ENCODE measurements at regions not wholly inside any gene's neighbourhood (a gene's known extent, or its start where the extent isn't known, plus 50 kb on each side); places are given as distances from the start of the nearest gene placed in this dataset.

- Histone ChIP-seq H3K4me3 (no peak overlapping the region), H3K36me3 (no peaks in the 10 kb centered on the region), H3K9me3 (no peaks in the 10 kb centered on the region), H4K20me1 (no peaks in the 10 kb centered on the region), H3K9ac (no peak overlapping the region), H3K4me2 (no peak overlapping the region), H3K27ac (no peak overlapping the region), H3K4me1 (no peaks in the 10 kb centered on the region), H3K27me3 (no peaks in the 10 kb centered on the region)
- no peak for TF ChIP-seq Cebpa-rat (IDR thresholded peaks at IDR 0.05)
Observed at GRCh38 chr16:64711026-64711425, 410.8 kb downstream of the CDH11 start.

GRCh38 chr16:64705443-64705842 is 416.4 kb downstream of the CDH11 start:
- no peaks in the 10 kb centered on the region for H3K4me1 ChIP-seq
- no peak overlapping the region for H3K9ac ChIP-seq
- no peaks in the 10 kb centered on the region for H3K27me3 ChIP-seq
- H3K4me2 ChIP-seq: no peak overlapping the region
- H3K9me3 ChIP-seq: no peaks in the 10 kb centered on the region
- no peaks in the 10 kb centered on the region for H3K36me3 ChIP-seq
- H3K27ac ChIP-seq: no peak overlapping the region
- no peaks in the 10 kb centered on the region for H4K20me1 ChIP-seq
- no peak overlapping the region for H3K4me3 ChIP-seq
- TF ChIP-seq Cebpa-rat (IDR thresholded peaks at IDR 0.05): no peak

- H3K9me3 ChIP-seq: no peaks in the 10 kb centered on the region
Observed at GRCh38 chr16:64704386-64704785, 417.5 kb downstream of the CDH11 start.

GRCh38 chr16:64702415-64702814 is 419.4 kb downstream of the CDH11 start:
- no peaks in the 10 kb centered on the region for H3K27me3 ChIP-seq
- no peaks in the 10 kb centered on the region for H3K9me3 ChIP-seq
- no peak overlapping the region for H3K4me2 ChIP-seq
- H3K27ac ChIP-seq: no peak overlapping the region
- H3K4me3 ChIP-seq: no peak overlapping the region
- no peak overlapping the region for H3K9ac ChIP-seq
- no peaks in the 10 kb centered on the region for H3K36me3 ChIP-seq
- no peak for TF ChIP-seq Cebpa-rat (IDR thresholded peaks at IDR 0.05)
- H3K4me1 ChIP-seq: no peaks in the 10 kb centered on the region
- no peaks in the 10 kb centered on the region for H4K20me1 ChIP-seq

More at GRCh38 chr16:64704386-64704785, 417.5 kb downstream of the CDH11 start:
- H3K36me3 ChIP-seq: no peaks in the 10 kb centered on the region
- no peaks in the 10 kb centered on the region for H3K4me1 ChIP-seq
- H3K9ac ChIP-seq: no peak overlapping the region
- no peaks in the 10 kb centered on the region for H3K27me3 ChIP-seq
- H3K4me3 ChIP-seq: no peak overlapping the region
- no peaks in the 10 kb centered on the region for H4K20me1 ChIP-seq
- no peak for TF ChIP-seq Cebpa-rat (IDR thresholded peaks at IDR 0.05)
- H3K27ac ChIP-seq: no peak overlapping the region
- no peak overlapping the region for H3K4me2 ChIP-seq

- no peak overlapping the region for H3K4me2 ChIP-seq
- TF ChIP-seq Cebpa-rat (IDR thresholded peaks at IDR 0.05): no peak
- H4K20me1 ChIP-seq: no peaks in the 10 kb centered on the region
Observed at GRCh38 chr16:64700628-64701027, 421.2 kb downstream of the CDH11 start.

GRCh38 chr16:64696866-64697265 is 425.0 kb downstream of the CDH11 start:
- Histone ChIP-seq H3K27me3 (no peaks in the 10 kb centered on the region), H3K36me3 (no peaks in the 10 kb centered on the region), H4K20me1 (no peaks in the 10 kb centered on the region), H3K4me1 (no peaks in the 10 kb centered on the region), H3K9me3 (no peaks in the 10 kb centered on the region), H3K27ac (no peak overlapping the region), H3K4me3 (no peak overlapping the region), H3K9ac (no peak overlapping the region), H3K4me2 (no peak overlapping the region)
- no peak for TF ChIP-seq Cebpa-rat (IDR thresholded peaks at IDR 0.05)

More at GRCh38 chr16:64700628-64701027, 421.2 kb downstream of the CDH11 start:
- Histone ChIP-seq H3K9me3 (no peaks in the 10 kb centered on the region), H3K4me1 (no peaks in the 10 kb centered on the region), H3K27ac (no peak overlapping the region), H3K36me3 (no peaks in the 10 kb centered on the region), H3K27me3 (no peaks in the 10 kb centered on the region), H3K9ac (no peak overlapping the region), H3K4me3 (no peak overlapping the region)

GRCh38 chr16:64695684-64696083 is 426.2 kb downstream of the CDH11 start:
- no peaks in the 10 kb centered on the region for H3K9me3 ChIP-seq
- TF ChIP-seq Cebpa-rat (IDR thresholded peaks at IDR 0.05): no peak; the same call in 1 of the 2 replicates
- no peaks in the 10 kb centered on the region for H3K4me1 ChIP-seq
- no peak overlapping the region for H3K4me2 ChIP-seq
- H3K27me3 ChIP-seq: no peaks in the 10 kb centered on the region
- no peak overlapping the region for H3K4me3 ChIP-seq
- H3K36me3 ChIP-seq: no peaks in the 10 kb centered on the region
- no peak overlapping the region for H3K27ac ChIP-seq
- no peak overlapping the region for H3K9ac ChIP-seq
- no peaks in the 10 kb centered on the region for H4K20me1 ChIP-seq

GRCh38 chr16:64693946-64694345 is 427.9 kb downstream of the CDH11 start:
- no peak overlapping the region for H3K27ac ChIP-seq
- no peaks in the 10 kb centered on the region for H3K36me3 ChIP-seq

GRCh38 chr16:64687786-64688185 is 434.1 kb downstream of the CDH11 start:
- Histone ChIP-seq H3K9me3 (no peaks in the 10 kb centered on the region), H3K4me2 (no peak overlapping the region), H3K27me3 (no peaks in the 10 kb centered on the region), H3K4me1 (no peaks in the 10 kb centered on the region), H4K20me1 (no peaks in the 10 kb centered on the region), H3K36me3 (no peaks in the 10 kb centered on the region), H3K9ac (no peak overlapping the region), H3K27ac (no peak overlapping the region), H3K4me3 (no peak overlapping the region)
- TF ChIP-seq Cebpa-rat (IDR thresholded peaks at IDR 0.05): no peak

More at GRCh38 chr16:64693946-64694345, 427.9 kb downstream of the CDH11 start:
- Histone ChIP-seq H3K4me1 (no peaks in the 10 kb centered on the region), H4K20me1 (no peaks in the 10 kb centered on the region), H3K9ac (no peak overlapping the region), H3K9me3 (no peaks in the 10 kb centered on the region), H3K27me3 (no peaks in the 10 kb centered on the region), H3K4me3 (no peak overlapping the region), H3K4me2 (no peak overlapping the region)
- no peak for TF ChIP-seq Cebpa-rat (IDR thresholded peaks at IDR 0.05)

- Histone ChIP-seq H3K4me3 (no peak overlapping the region), H4K20me1 (no peaks in the 10 kb centered on the region), H3K27ac (no peak overlapping the region), H3K9ac (no peak overlapping the region), H3K4me1 (no peaks in the 10 kb centered on the region), H3K4me2 (no peak overlapping the region), H3K27me3 (no peaks in the 10 kb centered on the region), H3K9me3 (no peaks in the 10 kb centered on the region), H3K36me3 (no peaks in the 10 kb centered on the region)
- TF ChIP-seq Cebpa-rat (IDR thresholded peaks at IDR 0.05): no peak
Observed at GRCh38 chr16:64687123-64687522, 434.7 kb downstream of the CDH11 start.

All from BLaER1 (cell line).